ENCODE measurements at regions not wholly inside any gene's neighbourhood (a gene's known extent, or its start where the extent isn't known, plus 50 kb on each side); places are given as distances from the start of the nearest gene placed in this dataset.

DNA sequence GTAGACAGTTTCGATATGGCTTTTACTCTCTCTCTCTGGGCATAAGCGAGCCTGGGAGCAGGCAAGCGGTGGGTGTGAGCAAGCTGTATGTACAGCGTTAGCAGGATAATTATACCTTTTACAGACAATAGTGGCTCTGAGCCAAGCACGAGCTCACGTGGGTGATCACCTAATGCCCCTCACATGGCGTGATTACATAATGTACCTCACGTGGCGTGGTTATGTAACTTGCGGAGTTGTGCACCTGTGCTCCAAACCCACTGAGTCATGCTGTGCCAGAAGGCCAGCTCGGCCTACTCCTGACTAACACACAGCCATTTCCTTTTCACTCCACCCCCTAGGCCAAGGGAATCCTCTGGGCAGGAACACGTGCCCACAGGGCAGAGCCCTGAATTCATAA lies 797.2 kb downstream of the EFNA5 start:
- H3K4me3 Mint-ChIP-seq, result no peak overlapping the region
- no peak overlapping the region for H3K27ac Mint-ChIP-seq
- ATAC-seq (ENCODE audit: low read depth), result no peak
- DNase-seq, result no peak
- H3K4me1 Mint-ChIP-seq, result no peaks in the 10 kb centered on the region
- CTCF ChIA-PET, result no interaction called here
- no peak for TF ChIP-seq CTCF (IDR thresholded peaks at IDR 0.05)
- no peaks in the 10 kb centered on the region for H3K36me3 Mint-ChIP-seq (ENCODE audit: low read depth)
- POLR2A ChIA-PET, result no interaction called here
- H3K27me3 Mint-ChIP-seq, result no peaks in the 10 kb centered on the region
- peaks cover 11% of the 10 kb centered on the region for H3K9me3 Mint-ChIP-seq
- intact Hi-C loops (cut with micrococcal nuclease), result no loop called here

DNA sequence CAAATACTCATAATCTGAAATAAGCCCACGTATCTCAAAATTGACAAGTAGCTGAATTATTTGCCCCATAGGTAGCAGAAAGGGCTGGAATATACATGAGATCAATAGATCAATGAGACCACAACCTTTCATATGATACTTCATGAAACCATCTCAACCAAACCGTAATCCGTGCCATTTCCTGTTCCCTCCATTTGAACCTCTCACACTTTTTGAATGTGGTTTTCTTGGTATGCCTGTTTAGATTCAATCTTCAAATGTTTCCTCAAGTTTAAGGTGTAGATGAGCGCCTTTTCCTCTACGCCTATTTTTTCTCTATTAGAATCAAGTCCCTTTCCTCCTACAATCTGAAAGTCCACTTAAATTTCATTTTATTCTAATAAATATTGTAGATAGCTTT lies 805.5 kb downstream of the EFNA5 start:
- Mint-ChIP-seq H3K4me1 (no peaks in the 10 kb centered on the region), H3K36me3 (ENCODE audit: low read depth) (no peaks in the 10 kb centered on the region), H3K27ac (no peak overlapping the region), H3K27me3 (no peaks in the 10 kb centered on the region), H3K4me3 (no peak overlapping the region), H3K9me3 (no peaks in the 10 kb centered on the region)
- ChIA-PET CTCF (no interaction called here), POLR2A (no interaction called here)
- intact Hi-C loops (cut with micrococcal nuclease), result no loop called here
- DNase-seq, result no peak
- ATAC-seq (ENCODE audit: low read depth), result no peak
- TF ChIP-seq CTCF (IDR thresholded peaks at IDR 0.05), result no peak

DNA sequence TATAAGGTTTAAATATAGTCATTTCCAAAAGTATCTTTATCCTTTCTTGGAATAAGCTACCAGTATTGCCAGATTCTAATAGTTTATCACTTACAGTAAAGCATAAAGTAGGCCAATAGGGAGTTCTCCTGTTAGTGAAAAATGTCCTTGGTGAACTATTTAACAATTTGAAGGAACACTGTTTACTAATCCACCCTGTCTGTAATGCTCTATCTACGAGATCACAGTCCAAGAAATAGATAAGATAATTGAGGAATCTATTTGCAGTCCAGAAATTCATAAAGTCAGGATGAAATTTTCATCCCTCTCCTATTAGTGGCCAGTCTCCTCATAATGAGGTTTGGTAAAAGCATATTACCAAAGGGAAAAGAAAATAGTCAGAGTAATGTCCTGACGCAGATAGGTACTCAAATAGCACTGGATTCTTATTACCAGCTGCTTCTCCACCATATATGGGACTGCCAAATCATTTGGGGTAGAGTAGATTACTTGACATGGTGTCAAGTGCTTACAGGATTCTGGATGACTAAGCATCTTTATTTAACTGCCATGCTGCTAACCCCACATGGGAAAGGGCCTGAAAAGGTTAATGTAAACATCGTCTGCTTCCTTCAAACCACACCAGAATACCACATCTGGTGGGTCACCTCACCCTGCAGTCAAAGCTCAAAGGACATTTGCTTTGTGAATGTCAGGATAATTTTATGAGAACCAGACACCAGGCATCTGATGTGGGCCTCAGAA lies 808.1 kb downstream of the EFNA5 start:
- intact Hi-C loops (cut with micrococcal nuclease), result no loop called here
- H3K27ac Mint-ChIP-seq, result no peak overlapping the region
- H3K4me3 Mint-ChIP-seq, result no peak overlapping the region
- ChIA-PET POLR2A (no interaction called here), CTCF (no interaction called here)
- H3K9me3 Mint-ChIP-seq, result no peaks in the 10 kb centered on the region
- H3K4me1 Mint-ChIP-seq, result no peaks in the 10 kb centered on the region
- no peaks in the 10 kb centered on the region for H3K27me3 Mint-ChIP-seq
- ATAC-seq (ENCODE audit: low read depth) (no peak), DNase-seq (no peak)
- H3K36me3 Mint-ChIP-seq (ENCODE audit: low read depth), result no peaks in the 10 kb centered on the region
- TF ChIP-seq CTCF (IDR thresholded peaks at IDR 0.05), result no peak

- H3K9me3 Mint-ChIP-seq, result no peaks in the 10 kb centered on the region
- intact Hi-C loops (cut with micrococcal nuclease), result no loop called here
- ChIA-PET CTCF (no interaction called here), POLR2A (no interaction called here)
- DNase-seq, result no peak
- TF ChIP-seq CTCF (IDR thresholded peaks at IDR 0.05), result no peak
- H3K4me1 Mint-ChIP-seq, result no peaks in the 10 kb centered on the region
- no peaks in the 10 kb centered on the region for H3K27me3 Mint-ChIP-seq
- no peaks in the 10 kb centered on the region for H3K36me3 Mint-ChIP-seq (ENCODE audit: low read depth)
- H3K4me3 Mint-ChIP-seq, result no peak overlapping the region
- no peak for ATAC-seq (ENCODE audit: low read depth)
- H3K27ac Mint-ChIP-seq, result no peak overlapping the region
Measured at GRCh38 chr5:106860398-106861044, 810.2 kb downstream of the EFNA5 start.

DNA sequence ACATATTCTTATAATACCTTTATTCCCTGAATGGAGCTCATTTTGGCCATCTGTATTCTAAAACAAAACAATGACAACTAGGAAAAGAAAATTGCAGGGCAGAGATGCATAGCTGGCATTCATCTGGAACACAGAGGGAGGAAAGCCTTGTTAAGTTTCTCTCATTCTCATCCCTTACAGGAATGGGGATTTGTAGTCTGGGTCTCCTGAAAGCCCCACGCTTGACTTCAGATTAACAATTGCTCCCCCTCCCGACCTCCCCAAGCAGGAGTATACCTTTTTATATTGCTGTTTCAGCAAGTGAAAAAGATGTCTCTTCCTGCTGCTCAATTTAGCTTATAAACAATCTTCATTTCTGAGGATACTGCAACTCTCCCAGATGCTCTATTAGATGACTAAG lies 812.1 kb downstream of the EFNA5 start:
- no peak for TF ChIP-seq CTCF (IDR thresholded peaks at IDR 0.05)
- Mint-ChIP-seq H3K4me1 (no peaks in the 10 kb centered on the region), H3K27ac (no peak overlapping the region), H3K36me3 (ENCODE audit: low read depth) (no peaks in the 10 kb centered on the region), H3K4me3 (no peak overlapping the region), H3K9me3 (no peaks in the 10 kb centered on the region), H3K27me3 (no peaks in the 10 kb centered on the region)
- intact Hi-C loops (cut with micrococcal nuclease), result no loop called here
- POLR2A ChIA-PET, result no interaction called here
- no peak for DNase-seq
- ATAC-seq (ENCODE audit: low read depth), result no peak
- CTCF ChIA-PET, result no interaction called here

All from activated B cell treated with CpG ODN at 0.5 μM for 24 hours (primary cell).